Left lung (tissue), 4 donors: ENCODE measurements at regions not wholly inside any gene's neighbourhood (a gene's known extent, or its start where the extent isn't known, plus 50 kb on each side); places are given as distances from the start of the nearest gene placed in this dataset.

Source experiments
- ATAC-seq: fragments of 200-7000 bp; cut with Tn5 transposase; one replicate; pipeline ENCODE4 v1.9.1; 2020; ENCODE audit warnings: moderate library complexity
- DNase-seq, 4 donors: peaks; one replicate each; pipeline ENCODE4 v3.0.0-alpha.2; 2013 to 2020
- H3K27ac ChIP-seq, 2 donors: fragments of 200-600 bp; sonication (generic) in 1 of 2; one replicate each; pipeline versions ENCODE4 v1.5.0 to v1.8.0; 2020 to 2021
- H3K27me3 ChIP-seq, 2 donors: fragments of 200-600 bp; sonication (generic) in 1 of 2; one replicate each; pipeline versions ENCODE4 v1.5.0 to v1.8.0; 2020 to 2021
- H3K36me3 ChIP-seq, 2 donors: fragments of 200-600 bp; sonication (generic) in 1 of 2; one replicate each; pipeline versions ENCODE4 v1.5.0 to v1.8.0; 2020 to 2021
- H3K4me1 ChIP-seq, 2 donors: fragments of 200-600 bp; one replicate each; pipeline ENCODE4 v1.8.0; 2021
- H3K4me3 ChIP-seq, 2 donors: fragments of 200-600 bp; sonication (generic) in 1 of 2; one replicate each; pipeline versions ENCODE4 v1.5.0 to v1.8.0; 2020 to 2021; ENCODE audit warnings: mild to moderate bottlenecking in 1 of 2
- H3K9me3 ChIP-seq, 2 donors: fragments of 200-600 bp; sonication (generic) in 1 of 2; one replicate each; pipeline versions ENCODE4 v1.5.0 to v1.8.0; 2020 to 2021
- CTCF ChIP-seq, 2 donors: fragments of 200-600 bp; sonication (generic) in 1 of 2; IDR thresholded peaks; one replicate each; pipeline versions ENCODE4 v1.5.0 to v1.8.0; 2021; ENCODE audit warnings: antibody characterized with exemption in 2 of 2
- intact Hi-C, 2 donors: fragments of 100-400 bp; cut with DNase I; formaldehyde crosslinking; loops; one replicate each; pipeline versions ENCODE4 v1.11.2 to v1.14.2; 2022
- donor health status: DM: no; HTN: yes; CAD: no.
- donor health status: DM: no; HTN: no; CAD: no.

GRCh38 chrX:46185923-46186810 lies 359.1 kb downstream of the ZNF674 start:
- ATAC-seq (no peak), DNase-seq (no peak)
- H3K4me3 ChIP-seq, result no peak overlapping the region
- intact Hi-C loops, result no loop called here
- no peaks in the 10 kb centered on the region for H3K36me3 ChIP-seq
- no peak for TF ChIP-seq CTCF (IDR thresholded peaks at IDR 0.05)
- H3K27me3 ChIP-seq, result peaks cover 0 to 4% of the 10 kb centered on the region in 2 donors
- H3K9me3 ChIP-seq, result no peaks in the 10 kb centered on the region
- H3K27ac ChIP-seq, result no peak overlapping the region
- H3K4me1 ChIP-seq, result no peaks in the 10 kb centered on the region

- intact Hi-C loops, result no loop called here
- Histone ChIP-seq H3K4me1 (no peaks in the 10 kb centered on the region), H3K27ac (no peak overlapping the region), H3K9me3 (no peaks in the 10 kb centered on the region), H3K36me3 (no peaks in the 10 kb centered on the region), H3K4me3 (no peak overlapping the region), H3K27me3 (peaks cover 0 to 4% of the 10 kb centered on the region in 2 donors)
- DNase-seq (no peak), ATAC-seq (no peak)
- no peak for TF ChIP-seq CTCF (IDR thresholded peaks at IDR 0.05)
Observed at GRCh38 chrX:46184749-46185148, 360.5 kb downstream of the ZNF674 start.

- Histone ChIP-seq H3K4me1 (no peaks in the 10 kb centered on the region), H3K36me3 (no peaks in the 10 kb centered on the region), H3K27ac (no peak overlapping the region), H3K9me3 (no peaks in the 10 kb centered on the region), H3K4me3 (no peak overlapping the region), H3K27me3 (peaks cover 0 to 4% of the 10 kb centered on the region in 2 donors)
- TF ChIP-seq CTCF (IDR thresholded peaks at IDR 0.05), result no peak
- ATAC-seq (no peak), DNase-seq (peak in 1 of 4 donors; percentile 33)
- intact Hi-C loops, result no loop called here
Observed at GRCh38 chrX:46180258-46180687, 364.9 kb downstream of the ZNF674 start.

- Histone ChIP-seq H3K4me3 (no peak overlapping the region), H3K27me3 (peaks cover 0 to 4% of the 10 kb centered on the region in 2 donors), H3K36me3 (no peaks in the 10 kb centered on the region), H3K4me1 (no peaks in the 10 kb centered on the region), H3K27ac (no peak overlapping the region), H3K9me3 (no peaks in the 10 kb centered on the region)
- no peak for TF ChIP-seq CTCF (IDR thresholded peaks at IDR 0.05)
- DNase-seq, result no peak
- ATAC-seq, result peak; percentile 33
- intact Hi-C loops, result no loop called here
Observed at GRCh38 chrX:46179748-46180147, 365.5 kb downstream of the ZNF674 start.

GRCh38 chrX:46178763-46179162 lies 366.5 kb downstream of the ZNF674 start:
- Histone ChIP-seq H3K27ac (no peak overlapping the region), H3K9me3 (no peaks in the 10 kb centered on the region), H3K27me3 (peaks cover 0 to 4% of the 10 kb centered on the region in 2 donors), H3K4me1 (no peaks in the 10 kb centered on the region), H3K36me3 (no peaks in the 10 kb centered on the region), H3K4me3 (no peak overlapping the region)
- TF ChIP-seq CTCF (IDR thresholded peaks at IDR 0.05), result no peak
- intact Hi-C loops, result no loop called here
- ATAC-seq, result no peak
- DNase-seq, result no peak
